TTC549 (cell line): ENCODE measurements at regions not wholly inside any gene's neighbourhood (a gene's known extent, or its start where the extent isn't known, plus 50 kb on each side); places are given as distances from the start of the nearest gene placed in this dataset.
"Not testable (repeated sequence)": the region's sequence is repeated elsewhere in the genome, so short reads cannot be mapped to it uniquely, and the experiment has no call there.

ENCODE experiments used
- FAIRE-seq: peaks from 2 replicates; lab custom pipeline; 2012; peaks lifted over from hg19 to GRCh38; lab: Jason Lieb, UNC

GRCh38 chr14:25546826-25547225 is 496.9 kb upstream of the STXBP6 start:
- FAIRE-seq: no peak

GRCh38 chr14:25537846-25538455 is 488.0 kb upstream of the STXBP6 start:
- no peak for FAIRE-seq

GRCh38 chr14:25526290-25526689 is 476.3 kb upstream of the STXBP6 start:
- FAIRE-seq: no peak

- no peak for FAIRE-seq
These were observed 473.0 kb upstream of the STXBP6 start for GRCh38 chr14:25522926-25523325.

- FAIRE-seq: no peak
These were observed 472.2 kb upstream of the STXBP6 start for GRCh38 chr14:25522116-25522515.

- FAIRE-seq: no peak
These were observed 471.7 kb upstream of the STXBP6 start for GRCh38 chr14:25521616-25522015.

- no peak for FAIRE-seq
These were observed 470.9 kb upstream of the STXBP6 start for GRCh38 chr14:25520821-25521220.

GRCh38 chr14:25518364-25518763 is 468.4 kb upstream of the STXBP6 start:
- no peak for FAIRE-seq

GRCh38 chr14:25516838-25517237 is 466.9 kb upstream of the STXBP6 start:
- FAIRE-seq: no peak

GRCh38 chr14:25508845-25509244 is 458.9 kb upstream of the STXBP6 start:
- FAIRE-seq: no peak

GRCh38 chr14:25501749-25502148 is 451.8 kb upstream of the STXBP6 start:
- FAIRE-seq: no peak

GRCh38 chr14:25488961-25489360 is 439.0 kb upstream of the STXBP6 start:
- no peak for FAIRE-seq

GRCh38 chr14:25485381-25485780 is 435.4 kb upstream of the STXBP6 start:
- FAIRE-seq: no peak

- FAIRE-seq: no peak
These were observed 435.0 kb upstream of the STXBP6 start for GRCh38 chr14:25484906-25485305.

GRCh38 chr14:25484235-25484634 is 434.3 kb upstream of the STXBP6 start:
- no peak for FAIRE-seq

GRCh38 chr14:25477316-25478098 is 427.6 kb upstream of the STXBP6 start:
- FAIRE-seq: no peak

- no peak for FAIRE-seq
These were observed 422.8 kb upstream of the STXBP6 start for GRCh38 chr14:25472700-25473099.

- FAIRE-seq: no peak
These were observed 414.8 kb upstream of the STXBP6 start for GRCh38 chr14:25464772-25465171.

- no peak for FAIRE-seq
These were observed 414.1 kb upstream of the STXBP6 start for GRCh38 chr14:25464078-25464477.

GRCh38 chr14:25463480-25463879 is 413.5 kb upstream of the STXBP6 start:
- no peak for FAIRE-seq

GRCh38 chr14:25461780-25462179 is 411.8 kb upstream of the STXBP6 start:
- no peak for FAIRE-seq

- no peak for FAIRE-seq
These were observed 394.4 kb upstream of the STXBP6 start for GRCh38 chr14:25444381-25444780.

GRCh38 chr14:25440382-25440781 is 390.4 kb upstream of the STXBP6 start:
- FAIRE-seq: not testable (repeated sequence)

- FAIRE-seq: no peak
These were observed 387.0 kb upstream of the STXBP6 start for GRCh38 chr14:25436906-25437305.
